ENCODE measurements at regions not wholly inside any gene's neighbourhood (a gene's known extent, or its start where the extent isn't known, plus 50 kb on each side); places are given as distances from the start of the nearest gene placed in this dataset.

GRCh38 chr10:9505546-9505945 is 1451.1 kb downstream of the GATA3 start:
- peaks cover 0 to 16% of the 10 kb centered on the region in 2 experiments; a peak in 2 of 4 replicates for H3K9me3 ChIP-seq (ENCODE audit: control insufficient read depth in 1 of 2, insufficient read depth in 1 of 2, low read depth in 1 of 2, low read length in 2 of 2)
- BruUV-seq (replicated peaks): no TSS peak
- POLR2A ChIA-PET: no interaction called here
- H2AFZ ChIP-seq (ENCODE audit: low read depth, low read length, poor library complexity, severe bottlenecking): no peak overlapping the region
- intact Hi-C loops (cut with micrococcal nuclease): no loop called here
- no peak overlapping the region for H3K27ac ChIP-seq (ENCODE audit: low read depth, low read length)
- no peak overlapping the region for H3K4me3 ChIP-seq (replicated peaks in 1 of 2; ENCODE audit: low read depth in 1 of 2, low read length in 2 of 2)
- no peaks in the 10 kb centered on the region for H3K36me3 ChIP-seq (ENCODE audit: control insufficient read depth in 1 of 2, insufficient read depth in 2 of 2, low read length in 2 of 2)
- ATAC-seq (no peak), DNase-seq (ENCODE audit: low read depth, low spot score) (no peak)
- RAD21 ChIA-PET (ENCODE audit: low non-redundant PET in 1 of 2, low total read pairs in 2 of 2, uncharacterized antibody in 2 of 2, unreplicated experiment in 2 of 2): no interaction called here
- no peaks in the 10 kb centered on the region for H3K79me2 ChIP-seq (ENCODE audit: insufficient read depth, low read length)
- no peak overlapping the region for H3K9ac ChIP-seq (ENCODE audit: low read length)
- CTCF ChIA-PET: no interaction called here
- H4K20me1 ChIP-seq (ENCODE audit: insufficient read depth): no peaks in the 10 kb centered on the region
- no peaks in the 10 kb centered on the region for H3K4me1 ChIP-seq (ENCODE audit: control insufficient read depth in 1 of 2, insufficient read depth in 2 of 2, low read length in 2 of 2)
- no peak overlapping the region for H3K4me2 ChIP-seq (ENCODE audit: low read length)
- TF ChIP-seq SRF (IDR thresholded peaks at IDR 0.05; ENCODE audit: low read depth): no peak
- no peak for TF ChIP-seq SIN3A (IDR thresholded peaks at IDR 0.05; ENCODE audit: low read depth)
- TF ChIP-seq CEBPB (IDR thresholded peaks at IDR 0.05; ENCODE audit: low read depth): no peak
- TF ChIP-seq FOSL1 (IDR thresholded peaks at IDR 0.05; ENCODE audit: low read depth): no peak
- no peak for TF ChIP-seq TCF7L2 (IDR thresholded peaks at IDR 0.05; ENCODE audit: borderline replicate concordance, extremely low read depth, insufficient read depth, insufficient read length)
- no peak for TF ChIP-seq REST (IDR thresholded peaks at IDR 0.05; ENCODE audit: low read depth)
- no peak for TF ChIP-seq ZNF274 (IDR thresholded peaks at IDR 0.05; ENCODE audit: low read depth, low read length)
- no peak for TF ChIP-seq SP1 (IDR thresholded peaks at IDR 0.05; ENCODE audit: low read depth)
- no peak for TF ChIP-seq POLR2AphosphoS5 (IDR thresholded peaks at IDR 0.05; ENCODE audit: low read depth, low read length)
- TF ChIP-seq ATF3 (IDR thresholded peaks at IDR 0.05): no peak
- TF ChIP-seq ZBTB33 (IDR thresholded peaks at IDR 0.05; ENCODE audit: extremely low read depth, insufficient replicate concordance, low read length): no peak
- TF ChIP-seq EGR1 (IDR thresholded peaks at IDR 0.05; ENCODE audit: low read depth): no peak
- TF ChIP-seq CBX3 (IDR thresholded peaks at IDR 0.05; ENCODE audit: low read depth): no peak
- no peak for TF ChIP-seq MAX (IDR thresholded peaks at IDR 0.05)
- no peak for TF ChIP-seq EZH2 (IDR thresholded peaks at IDR 0.05)
- no peak for TF ChIP-seq JUND (IDR thresholded peaks at IDR 0.05)
- TF ChIP-seq CTCF (IDR thresholded peaks at IDR 0.05 in 2 of 3, conservative IDR thresholded peaks at IDR 0.05 in 1 of 3; ENCODE audit: borderline replicate concordance in 1 of 3, insufficient read depth in 1 of 3, low read depth in 2 of 3, low read length in 2 of 3): no peak
- no peak for TF ChIP-seq EZH2phosphoT487 (IDR thresholded peaks at IDR 0.05; ENCODE audit: borderline replicate concordance)
- no peak for TF ChIP-seq YY1 (IDR thresholded peaks at IDR 0.05; ENCODE audit: extremely low read depth, insufficient replicate concordance, low read depth, low read length)
- no peak for TF ChIP-seq POLR2A (IDR thresholded peaks at IDR 0.05; ENCODE audit: borderline replicate concordance, extremely low read depth, insufficient read depth, insufficient read length)
- H3K9me2 ChIP-seq (ENCODE audit: insufficient read depth): no peaks in the 10 kb centered on the region
- no peaks in the 10 kb centered on the region for H3K27me3 ChIP-seq (ENCODE audit: insufficient read depth, low read length)

Data from HCT116 (cell line).